ENCODE measurements at regions not wholly inside any gene's neighbourhood (a gene's known extent, or its start where the extent isn't known, plus 50 kb on each side); places are given as distances from the start of the nearest gene placed in this dataset.

GRCh38 chr4:97142410-97142809 lies 1000.9 kb downstream of the STPG2 start:
- no peak overlapping the region for H3K27ac ChIP-seq (ENCODE audit: low read depth, low read length)
- H2AFZ ChIP-seq (ENCODE audit: low read length) = no peak overlapping the region
- no peaks in the 10 kb centered on the region for H3K36me3 ChIP-seq (ENCODE audit: insufficient read depth, low read length)
- no peak overlapping the region for H3K4me2 ChIP-seq (ENCODE audit: insufficient read depth, low read length)
- no peaks in the 10 kb centered on the region for H4K20me1 ChIP-seq (ENCODE audit: insufficient read depth, low read length)
- no peaks in the 10 kb centered on the region for H3K9me3 ChIP-seq (ENCODE audit: low read depth, low read length)
- no peaks in the 10 kb centered on the region for H3K27me3 ChIP-seq (ENCODE audit: insufficient read depth, low read length)
- H3K4me1 ChIP-seq (ENCODE audit: insufficient read depth, low read length) = no peaks in the 10 kb centered on the region
- DNase-seq (ENCODE audit: insufficient read length, low spot score, missing footprints) = no peak
- H3K4me3 ChIP-seq (ENCODE audit: insufficient read depth, low read length) = no peak overlapping the region
- H3K79me2 ChIP-seq (ENCODE audit: insufficient read depth, low read length) = no peaks in the 10 kb centered on the region
- TF ChIP-seq CTCF (IDR thresholded peaks at IDR 0.05; ENCODE audit: extremely low read depth, low read depth, low read length) = no peak

GRCh38 chr4:97142893-97143292 lies 1000.4 kb downstream of the STPG2 start:
- Histone ChIP-seq H3K27ac (ENCODE audit: low read depth, low read length) (no peak overlapping the region), H3K4me3 (ENCODE audit: insufficient read depth, low read length) (no peak overlapping the region), H4K20me1 (ENCODE audit: insufficient read depth, low read length) (no peaks in the 10 kb centered on the region), H3K4me1 (ENCODE audit: insufficient read depth, low read length) (no peaks in the 10 kb centered on the region), H3K36me3 (ENCODE audit: insufficient read depth, low read length) (no peaks in the 10 kb centered on the region), H3K4me2 (ENCODE audit: insufficient read depth, low read length) (no peak overlapping the region), H3K79me2 (ENCODE audit: insufficient read depth, low read length) (no peaks in the 10 kb centered on the region), H2AFZ (ENCODE audit: low read length) (no peak overlapping the region), H3K9me3 (ENCODE audit: low read depth, low read length) (no peaks in the 10 kb centered on the region), H3K27me3 (ENCODE audit: insufficient read depth, low read length) (no peaks in the 10 kb centered on the region)
- no peak for DNase-seq (ENCODE audit: insufficient read length, low spot score, missing footprints)
- TF ChIP-seq CTCF (IDR thresholded peaks at IDR 0.05; ENCODE audit: extremely low read depth, low read depth, low read length) = no peak

- no peak for TF ChIP-seq CTCF (IDR thresholded peaks at IDR 0.05; ENCODE audit: extremely low read depth, low read depth, low read length)
- H3K27ac ChIP-seq (ENCODE audit: low read depth, low read length) = no peak overlapping the region
- no peaks in the 10 kb centered on the region for H3K36me3 ChIP-seq (ENCODE audit: insufficient read depth, low read length)
- DNase-seq (ENCODE audit: insufficient read length, low spot score, missing footprints) = no peak
- H3K4me2 ChIP-seq (ENCODE audit: insufficient read depth, low read length) = no peak overlapping the region
- H3K27me3 ChIP-seq (ENCODE audit: insufficient read depth, low read length) = no peaks in the 10 kb centered on the region
- H2AFZ ChIP-seq (ENCODE audit: low read length) = no peak overlapping the region
- H3K4me3 ChIP-seq (ENCODE audit: insufficient read depth, low read length) = no peak overlapping the region
- H3K9me3 ChIP-seq (ENCODE audit: low read depth, low read length) = no peaks in the 10 kb centered on the region
- no peaks in the 10 kb centered on the region for H4K20me1 ChIP-seq (ENCODE audit: insufficient read depth, low read length)
- H3K4me1 ChIP-seq (ENCODE audit: insufficient read depth, low read length) = no peaks in the 10 kb centered on the region
- no peaks in the 10 kb centered on the region for H3K79me2 ChIP-seq (ENCODE audit: insufficient read depth, low read length)
Observed at GRCh38 chr4:97144199-97144598, 999.1 kb downstream of the STPG2 start.

GRCh38 chr4:97150966-97151365 lies 992.3 kb downstream of the STPG2 start:
- H3K27ac ChIP-seq (ENCODE audit: low read depth, low read length) = no peak overlapping the region
- no peak overlapping the region for H2AFZ ChIP-seq (ENCODE audit: low read length)
- DNase-seq (ENCODE audit: insufficient read length, low spot score, missing footprints) = no peak
- no peaks in the 10 kb centered on the region for H3K9me3 ChIP-seq (ENCODE audit: low read depth, low read length)
- H3K36me3 ChIP-seq (ENCODE audit: insufficient read depth, low read length) = no peaks in the 10 kb centered on the region
- H3K4me3 ChIP-seq (ENCODE audit: insufficient read depth, low read length) = no peak overlapping the region
- no peaks in the 10 kb centered on the region for H3K4me1 ChIP-seq (ENCODE audit: insufficient read depth, low read length)
- no peaks in the 10 kb centered on the region for H3K79me2 ChIP-seq (ENCODE audit: insufficient read depth, low read length)
- H3K27me3 ChIP-seq (ENCODE audit: insufficient read depth, low read length) = no peaks in the 10 kb centered on the region
- H4K20me1 ChIP-seq (ENCODE audit: insufficient read depth, low read length) = no peaks in the 10 kb centered on the region
- H3K4me2 ChIP-seq (ENCODE audit: insufficient read depth, low read length) = no peak overlapping the region
- no peak for TF ChIP-seq CTCF (IDR thresholded peaks at IDR 0.05; ENCODE audit: extremely low read depth, low read depth, low read length)
